GM19372 (cell line): ENCODE measurements at regions not wholly inside any gene's neighbourhood (a gene's known extent, or its start where the extent isn't known, plus 50 kb on each side); places are given as distances from the start of the nearest gene placed in this dataset.

Source experiments
- ATAC-seq: cut with Tn5 transposase; IDR thresholded peaks from one replicate; pipeline ENCODE4 v1.9.1; 2021; ENCODE audit warnings: mild to moderate bottlenecking, low read depth, moderate library complexity; ENCODE audit not compliant: unreplicated experiment

GRCh38 chr15:45743426-45744235 is 108.8 kb downstream of the SQOR start:
- no peak for ATAC-seq

GRCh38 chr15:45744236-45744589 is 109.4 kb downstream of the SQOR start:
- ATAC-seq, result no peak

- no peak for ATAC-seq
Observed at GRCh38 chr15:45747426-45747825, 112.6 kb downstream of the SQOR start.

- ATAC-seq, result no peak
Observed at GRCh38 chr15:45751629-45752028, 116.8 kb downstream of the SQOR start.

GRCh38 chr15:45759936-45760335 is 125.1 kb downstream of the SQOR start:
- ATAC-seq, result no peak

GRCh38 chr15:45762726-45763125 is 127.9 kb downstream of the SQOR start:
- no peak for ATAC-seq

GRCh38 chr15:45763170-45763869 is 128.5 kb downstream of the SQOR start:
- ATAC-seq, result no peak

- no peak for ATAC-seq
Observed at GRCh38 chr15:45773149-45773548, 138.3 kb downstream of the SQOR start.

GRCh38 chr15:45776772-45777171 is 141.9 kb downstream of the SQOR start:
- no peak for ATAC-seq

- no peak for ATAC-seq
Observed at GRCh38 chr15:45777781-45778180, 143.0 kb downstream of the SQOR start.

- no peak for ATAC-seq
Observed at GRCh38 chr15:45780352-45780751, 145.5 kb downstream of the SQOR start.

GRCh38 chr15:45784656-45785055 is 149.8 kb downstream of the SQOR start:
- ATAC-seq, result no peak

- no peak for ATAC-seq
Observed at GRCh38 chr15:45785897-45786296, 151.1 kb downstream of the SQOR start.

GRCh38 chr15:45790325-45790943 is 155.6 kb downstream of the SQOR start:
- no peak for ATAC-seq

- ATAC-seq, result no peak
Observed at GRCh38 chr15:45794304-45794703, 159.5 kb downstream of the SQOR start.

GRCh38 chr15:45794712-45795439 is 160.0 kb downstream of the SQOR start:
- no peak for ATAC-seq

GRCh38 chr15:45795440-45796069 is 160.7 kb downstream of the SQOR start:
- no peak for ATAC-seq

GRCh38 chr15:45796433-45796832 is 161.6 kb downstream of the SQOR start:
- ATAC-seq, result no peak

- no peak for ATAC-seq
Observed at GRCh38 chr15:45799508-45799907, 164.7 kb downstream of the SQOR start.

GRCh38 chr15:45801543-45801942 is 166.7 kb downstream of the SQOR start:
- no peak for ATAC-seq
